Keratinocyte (primary cell): ENCODE measurements at regions not wholly inside any gene's neighbourhood (a gene's known extent, or its start where the extent isn't known, plus 50 kb on each side); places are given as distances from the start of the nearest gene placed in this dataset.

Experiments used
- DNase-seq: peaks from one replicate; pipeline ENCODE4 v3.0.0-alpha.2; 2011; ENCODE audit warnings: low read depth, missing footprints, low spot score
- FAIRE-seq: peaks from 2 replicates; lab custom pipeline; 2011; peaks lifted over from hg19 to GRCh38; lab: Jason Lieb, UNC
- H2AFZ ChIP-seq: 2 replicates; pipeline ENCODE4 v1.6.0; 2012; ENCODE audit warnings: low read length, control low read depth, inconsistent platforms; ENCODE audit not compliant: control insufficient read depth
- H3K27ac ChIP-seq: 2 replicates; pipeline ENCODE4 v1.5.1; 2011; ENCODE audit warnings: low read length; ENCODE audit not compliant: control insufficient read depth, insufficient read depth
- H3K27me3 ChIP-seq: 3 replicates; pipeline ENCODE4 v1.6.0; 2011; ENCODE audit warnings: low read length; ENCODE audit not compliant: control insufficient read depth, insufficient read depth; ENCODE audit errors: extremely low read depth
- H3K36me3 ChIP-seq, 2 experiments: 2 replicates in 1 of 2; 3 replicates in 1 of 2; pipeline ENCODE4 v1.5.1; 2011; ENCODE audit warnings: low read length in 2 of 2, mild to moderate bottlenecking in 1 of 2; ENCODE audit not compliant: control insufficient read depth in 2 of 2, insufficient read depth in 2 of 2; ENCODE audit errors: extremely low read depth in 1 of 2
- H3K4me1 ChIP-seq: 3 replicates; pipeline ENCODE4 v1.5.1; 2011; ENCODE audit warnings: low read length; ENCODE audit not compliant: control insufficient read depth, insufficient read depth; ENCODE audit errors: extremely low read depth
- H3K4me2 ChIP-seq: 3 replicates; pipeline ENCODE4 v1.6.0; 2011; ENCODE audit warnings: low read depth, low read length; ENCODE audit not compliant: control insufficient read depth, insufficient read depth; ENCODE audit errors: extremely low read depth
- H3K4me3 ChIP-seq, 3 experiments: fragments of 200-600 bp in 1 of 3; sonication (generic) in 1 of 3; 2 replicates in 2 of 3; 3 replicates in 1 of 3; pipeline ENCODE4 v1.5.1; 2011 to 2016; ENCODE audit warnings: low read length in 3 of 3, mild to moderate bottlenecking in 3 of 3, control low read depth in 2 of 3, inconsistent platforms in 1 of 3, low read depth in 1 of 3, mixed read lengths in 1 of 3, mixed run types in 1 of 3, moderate library complexity in 1 of 3; ENCODE audit not compliant: control insufficient read depth in 2 of 3, insufficient read depth in 2 of 3; ENCODE audit errors: extremely low read depth in 1 of 3
- H3K79me2 ChIP-seq: 2 replicates; pipeline ENCODE4 v1.6.0; 2012; ENCODE audit warnings: low read length; ENCODE audit not compliant: control insufficient read depth, insufficient read depth
- H3K9ac ChIP-seq: 3 replicates; pipeline ENCODE4 v1.6.0; 2011; ENCODE audit warnings: low read length; ENCODE audit not compliant: control insufficient read depth, insufficient read depth; ENCODE audit errors: extremely low read depth
- H3K9me1 ChIP-seq: 3 replicates; pipeline ENCODE4 v1.6.0; 2011; ENCODE audit warnings: low read length; ENCODE audit not compliant: control insufficient read depth, insufficient read depth; ENCODE audit errors: extremely low read depth
- H3K9me3 ChIP-seq: 2 replicates; pipeline ENCODE4 v1.5.1; 2012; ENCODE audit warnings: low read depth, low read length; ENCODE audit not compliant: control insufficient read depth
- H4K20me1 ChIP-seq: 3 replicates; pipeline ENCODE4 v1.6.0; 2011; ENCODE audit warnings: low read length; ENCODE audit not compliant: control insufficient read depth, insufficient read depth; ENCODE audit errors: extremely low read depth
- CTCF ChIP-seq, 3 experiments: IDR thresholded peaks in 1 of 3; conservative IDR thresholded peaks in 1 of 3; optimal IDR thresholded peaks in 1 of 3; 2 replicates in 2 of 3; 3 replicates in 1 of 3; pipeline versions ENCODE3 to v1.5.1; 2011; ENCODE audit warnings: low read length in 3 of 3, mild to moderate bottlenecking in 3 of 3, moderate library complexity in 2 of 3, control low read depth in 1 of 3, inconsistent platforms in 1 of 3; ENCODE audit not compliant: insufficient read depth in 2 of 3; ENCODE audit errors: extremely low read depth in 1 of 3
- EZH2 ChIP-seq: IDR thresholded peaks from one replicate; pipeline ENCODE4 v1.6.1; 2012; ENCODE audit warnings: inconsistent platforms, mild to moderate bottlenecking, low read length, moderate library complexity
- dilution Hi-C: fragments of 300-500 bp; cut with MboI; formaldehyde crosslinking; loops from one replicate; pipeline ENCODE4 v1.7.0; 2020; ENCODE audit warnings: low sequenced_read_pairs; ENCODE audit not compliant: extremely low pct_ligation_motif_present

DNA sequence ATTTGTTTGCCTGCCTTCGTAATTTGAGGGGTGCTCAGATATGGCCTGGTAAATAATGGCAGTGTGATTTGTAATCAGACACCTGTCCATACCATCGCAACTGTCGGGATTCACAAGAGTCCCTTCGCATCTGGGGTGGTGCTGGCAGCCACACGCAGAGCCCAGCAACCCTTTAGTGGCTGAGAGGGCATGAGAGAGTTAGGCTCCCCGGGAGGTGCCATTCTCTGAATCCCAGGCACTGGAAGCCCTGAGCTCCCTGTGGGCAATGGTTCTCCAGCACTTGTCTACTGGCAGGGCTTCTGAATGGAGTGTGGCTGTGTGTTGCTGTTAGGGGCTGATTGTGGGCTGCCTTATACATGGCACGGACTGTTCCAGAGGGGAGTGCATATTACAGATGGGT is 230.1 kb downstream of the EBLN2 start:
- dilution Hi-C loops: no loop called here
- TF ChIP-seq CTCF (optimal IDR thresholded peaks at IDR 0.05 in 1 of 3, IDR thresholded peaks at IDR 0.05 in 1 of 3, conservative IDR thresholded peaks at IDR 0.05 in 1 of 3; ENCODE audit: extremely low read depth in 1 of 3, insufficient read depth in 2 of 3, low read length in 3 of 3) (no peak), EZH2 (no peak)
- H2AFZ ChIP-seq: no peak overlapping the region
- no peak for DNase-seq
- H3K4me1 ChIP-seq: no peaks in the 10 kb centered on the region
- H3K4me2 ChIP-seq: no peak overlapping the region
- H3K9ac ChIP-seq: no peak overlapping the region
- H3K27me3 ChIP-seq: no peaks in the 10 kb centered on the region
- no peak for FAIRE-seq
- no peaks in the 10 kb centered on the region for H3K36me3 ChIP-seq
- H4K20me1 ChIP-seq: no peaks in the 10 kb centered on the region
- no peak overlapping the region for H3K4me3 ChIP-seq
- H3K27ac ChIP-seq: no peak overlapping the region
- H3K79me2 ChIP-seq: no peaks in the 10 kb centered on the region
- no peaks in the 10 kb centered on the region for H3K9me1 ChIP-seq
- no peaks in the 10 kb centered on the region for H3K9me3 ChIP-seq

DNA sequence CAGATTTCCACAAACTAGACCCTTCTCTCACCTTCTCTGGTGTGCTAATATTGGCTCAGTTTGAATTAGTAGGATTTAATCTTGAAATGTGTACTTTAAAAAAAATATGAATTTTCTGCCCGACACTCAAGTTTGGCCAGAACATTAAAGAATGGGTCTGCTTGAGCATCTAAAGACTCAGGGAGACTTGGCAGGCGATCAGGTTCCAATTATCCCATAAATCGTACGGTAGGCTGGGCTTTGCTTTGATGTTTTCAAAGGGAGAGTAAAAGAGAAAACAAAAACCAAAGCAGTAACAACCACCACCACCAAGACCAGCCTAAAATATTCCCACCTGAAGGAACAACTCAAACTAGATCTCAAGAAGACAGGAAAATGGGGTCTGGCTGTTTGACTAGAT is 230.8 kb downstream of the EBLN2 start:
- Histone ChIP-seq H2AFZ (no peak overlapping the region), H3K36me3 (no peaks in the 10 kb centered on the region), H3K4me2 (no peak overlapping the region), H3K4me3 (no peak overlapping the region), H4K20me1 (no peaks in the 10 kb centered on the region), H3K9me1 (no peaks in the 10 kb centered on the region), H3K27ac (no peak overlapping the region), H3K9ac (no peak overlapping the region), H3K9me3 (no peaks in the 10 kb centered on the region), H3K4me1 (no peaks in the 10 kb centered on the region), H3K79me2 (no peaks in the 10 kb centered on the region), H3K27me3 (no peaks in the 10 kb centered on the region)
- dilution Hi-C loops: no loop called here
- FAIRE-seq (no peak), DNase-seq (no peak)
- TF ChIP-seq EZH2 (no peak), CTCF (optimal IDR thresholded peaks at IDR 0.05 in 1 of 3, IDR thresholded peaks at IDR 0.05 in 1 of 3, conservative IDR thresholded peaks at IDR 0.05 in 1 of 3; ENCODE audit: extremely low read depth in 1 of 3, insufficient read depth in 2 of 3, low read length in 3 of 3) (no peak)
